ENCODE measurements at regions not wholly inside any gene's neighbourhood (a gene's known extent, or its start where the extent isn't known, plus 50 kb on each side); places are given as distances from the start of the nearest gene placed in this dataset.
"Not testable (repeated sequence)": the region's sequence is repeated elsewhere in the genome, so short reads cannot be mapped to it uniquely, and the experiment has no call there.

DNA sequence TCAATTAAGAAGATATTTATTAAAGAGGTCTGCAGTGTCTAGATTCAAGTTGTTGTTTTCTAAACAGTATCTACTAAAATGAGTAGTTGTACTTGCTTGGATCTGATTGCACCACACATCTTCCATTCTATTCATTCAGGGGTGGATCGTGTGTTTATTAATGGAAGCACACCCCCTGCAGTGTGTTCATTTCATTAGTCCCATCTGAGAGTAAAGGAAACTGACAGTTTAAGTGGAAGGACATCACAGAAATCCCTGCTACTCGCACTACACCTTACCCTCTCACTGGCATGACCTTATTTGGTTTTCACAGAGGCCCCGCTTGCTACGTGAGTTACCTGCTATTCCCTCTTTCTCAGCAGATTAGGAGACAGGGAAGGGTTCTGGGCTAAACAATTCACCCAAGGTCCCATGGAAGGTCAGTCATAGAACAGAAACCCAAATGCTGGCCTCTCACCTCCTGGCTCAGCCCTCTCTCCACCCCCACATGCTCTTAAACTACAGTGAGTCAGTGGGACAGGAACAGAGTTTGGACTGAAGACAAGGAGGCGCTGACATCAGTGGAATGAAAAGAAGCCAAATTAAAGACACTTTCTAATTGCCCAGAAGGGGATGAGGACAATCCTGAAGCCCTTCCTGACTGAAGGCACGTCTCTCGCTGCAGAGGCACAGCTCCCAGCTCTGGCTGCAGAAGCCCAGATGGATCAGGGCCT is 369.2 kb upstream of the NRP1 start:
- DNase-seq (ENCODE audit: low read depth), result peak; percentile 40

DNA sequence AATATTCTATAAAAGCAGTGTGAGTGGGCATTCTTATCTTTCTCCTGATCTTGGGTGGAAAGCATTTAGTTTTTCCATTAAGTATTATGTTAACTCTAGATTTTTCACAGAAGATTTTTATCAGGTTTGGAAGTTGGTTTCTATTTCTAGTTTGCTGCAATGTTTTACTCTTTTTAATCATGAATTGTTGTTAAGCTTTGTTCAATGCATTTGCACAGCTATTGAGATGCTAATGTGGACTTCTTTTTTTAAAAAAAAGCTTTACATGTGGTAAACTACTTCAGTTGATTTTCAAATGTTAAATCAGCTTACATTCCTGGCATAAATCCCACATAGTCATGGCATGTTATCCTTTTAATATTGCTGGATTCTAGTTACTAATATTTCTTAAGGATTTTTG is 363.6 kb upstream of the NRP1 start:
- no peak for DNase-seq (ENCODE audit: low read depth)

DNA sequence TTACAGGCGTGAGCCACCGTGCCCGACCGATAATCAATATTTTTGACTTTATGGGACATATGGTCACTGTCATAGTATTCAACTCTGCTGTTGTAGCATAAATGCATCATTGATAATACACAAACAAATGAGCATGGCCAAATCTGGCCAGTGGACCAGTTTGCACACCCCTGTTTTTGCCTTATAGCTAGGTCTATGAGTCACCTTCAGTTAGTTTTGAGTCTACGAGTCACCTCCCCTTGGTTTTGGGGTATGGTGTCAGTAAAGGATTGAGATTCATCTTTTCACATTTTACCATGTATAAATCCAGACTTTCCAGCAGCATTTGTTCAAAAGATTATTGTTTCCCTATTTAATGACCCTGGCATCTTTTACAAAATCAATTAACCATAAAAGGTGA is 362.5 kb upstream of the NRP1 start:
- no peak for DNase-seq (ENCODE audit: low read depth)

DNA sequence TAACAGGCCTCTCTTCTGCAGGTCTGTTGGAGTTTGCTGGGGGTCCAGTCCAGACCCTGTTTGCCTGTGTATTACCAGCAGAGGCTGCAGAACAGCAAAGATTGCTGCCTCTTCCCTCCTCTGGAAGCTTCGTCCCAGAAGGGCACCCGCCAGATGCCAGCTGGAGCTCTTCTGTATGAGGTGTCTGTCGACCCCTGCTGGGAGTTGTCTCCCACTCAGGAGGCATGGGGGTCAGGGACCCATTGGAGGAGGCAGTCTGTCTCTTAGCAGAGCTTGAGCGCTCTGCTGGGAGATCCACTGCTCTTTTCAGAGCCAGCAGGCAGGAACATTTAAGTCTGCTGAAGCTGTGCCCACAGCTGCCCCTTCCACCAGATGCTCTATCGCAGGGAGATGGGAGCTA is 361.1 kb upstream of the NRP1 start:
- no peak for DNase-seq (ENCODE audit: low read depth)

DNA sequence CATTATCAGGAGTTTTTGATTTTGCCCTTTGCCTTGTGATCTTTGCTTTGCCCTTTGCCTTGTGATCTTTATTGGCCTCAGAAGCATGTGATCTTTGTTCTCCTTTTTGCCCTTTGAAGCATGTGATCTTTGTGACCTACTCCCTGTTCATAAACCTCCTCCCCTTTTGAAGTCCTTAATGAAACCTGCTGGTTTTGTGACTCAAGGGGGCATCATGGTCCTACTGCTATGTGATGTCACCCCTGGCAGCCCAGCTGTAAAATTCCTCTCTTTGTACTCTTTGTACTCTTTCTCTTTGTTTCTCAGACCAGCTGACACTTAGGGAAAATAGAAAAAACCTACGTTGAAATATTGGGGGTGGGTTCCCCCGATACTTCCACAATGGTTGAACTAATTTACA is 356.1 kb upstream of the NRP1 start:
- not testable (repeated sequence) for DNase-seq (ENCODE audit: low read depth)

DNA sequence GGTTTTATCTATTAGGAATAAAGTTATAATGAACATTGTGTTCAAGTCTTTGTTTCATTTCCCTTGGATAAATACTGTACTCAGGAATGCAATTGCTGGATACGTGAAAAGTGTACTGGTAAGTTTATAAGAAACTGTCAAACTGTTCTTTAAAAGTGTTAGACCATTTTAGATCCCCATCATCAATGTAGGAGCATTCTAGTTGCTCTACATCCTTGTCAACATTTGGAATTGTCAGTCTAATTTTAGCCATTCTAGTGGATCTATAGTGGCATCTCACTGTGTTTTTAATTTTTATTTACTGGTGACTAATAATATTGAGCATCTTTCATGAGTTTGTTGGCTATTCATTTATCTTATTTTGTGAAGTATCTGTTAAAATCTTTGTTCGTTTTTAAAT is 354.0 kb upstream of the NRP1 start:
- DNase-seq (ENCODE audit: low read depth), result no peak

DNA sequence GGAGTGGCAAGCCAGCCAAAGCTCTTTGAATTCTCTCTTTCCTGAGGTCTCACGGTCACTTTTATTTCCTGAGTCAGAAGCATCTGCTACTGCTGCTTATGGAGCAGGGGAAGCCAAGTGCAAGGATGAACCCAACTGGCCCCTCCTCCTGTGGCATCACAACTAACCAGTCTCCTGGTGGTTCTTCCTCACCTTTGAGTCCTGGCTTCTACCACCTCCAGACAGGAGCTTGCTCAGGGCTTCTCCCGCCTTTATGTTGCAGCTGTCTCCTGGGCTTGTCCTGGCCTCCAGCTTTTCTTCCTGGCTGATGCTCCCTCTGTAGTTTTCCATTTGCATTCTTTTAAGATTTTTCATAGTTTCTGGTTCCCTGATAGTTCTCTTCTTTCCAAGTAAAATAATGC is 349.7 kb upstream of the NRP1 start:
- no peak for DNase-seq (ENCODE audit: low read depth)

DNA sequence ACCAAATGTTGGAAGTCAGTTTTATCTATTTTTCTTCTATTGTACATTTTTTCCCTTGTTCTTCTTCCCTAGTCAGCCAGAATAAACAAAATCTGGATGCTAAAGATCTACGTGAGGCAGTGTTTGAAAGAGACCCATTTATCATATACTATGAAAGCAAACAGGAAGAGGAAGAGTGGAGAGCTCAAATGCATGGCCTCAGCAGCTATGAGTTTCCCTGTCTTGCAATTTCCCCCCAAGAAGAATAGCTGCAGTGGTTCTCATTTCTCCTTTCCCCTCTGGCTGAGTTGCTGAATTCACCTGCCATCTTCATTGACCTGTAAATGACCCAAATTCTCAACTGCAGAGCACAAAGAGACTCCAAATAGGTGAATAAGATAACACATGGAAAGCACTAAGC is 347.1 kb upstream of the NRP1 start:
- DNase-seq (ENCODE audit: low read depth), result no peak

DNA sequence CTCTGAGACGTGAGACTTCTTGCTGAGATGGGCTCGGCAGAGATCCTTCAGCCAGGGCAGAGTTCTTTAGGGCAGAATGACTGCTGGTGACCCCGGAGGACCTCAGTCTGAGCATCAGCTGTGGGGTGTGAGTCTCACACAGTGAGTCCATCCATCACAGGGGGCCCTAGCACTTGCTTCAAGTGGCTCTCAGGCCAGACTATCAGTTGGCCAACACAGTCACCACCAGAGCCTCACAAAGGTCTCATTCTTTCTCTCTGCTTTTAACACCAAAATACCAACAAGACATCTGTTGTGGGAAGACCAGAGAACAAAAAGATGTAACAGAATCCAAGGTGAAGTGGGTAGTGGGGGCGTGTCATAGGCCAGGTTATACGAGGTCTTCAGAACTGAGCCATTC is 345.6 kb upstream of the NRP1 start:
- no peak for DNase-seq (ENCODE audit: low read depth)

DNA sequence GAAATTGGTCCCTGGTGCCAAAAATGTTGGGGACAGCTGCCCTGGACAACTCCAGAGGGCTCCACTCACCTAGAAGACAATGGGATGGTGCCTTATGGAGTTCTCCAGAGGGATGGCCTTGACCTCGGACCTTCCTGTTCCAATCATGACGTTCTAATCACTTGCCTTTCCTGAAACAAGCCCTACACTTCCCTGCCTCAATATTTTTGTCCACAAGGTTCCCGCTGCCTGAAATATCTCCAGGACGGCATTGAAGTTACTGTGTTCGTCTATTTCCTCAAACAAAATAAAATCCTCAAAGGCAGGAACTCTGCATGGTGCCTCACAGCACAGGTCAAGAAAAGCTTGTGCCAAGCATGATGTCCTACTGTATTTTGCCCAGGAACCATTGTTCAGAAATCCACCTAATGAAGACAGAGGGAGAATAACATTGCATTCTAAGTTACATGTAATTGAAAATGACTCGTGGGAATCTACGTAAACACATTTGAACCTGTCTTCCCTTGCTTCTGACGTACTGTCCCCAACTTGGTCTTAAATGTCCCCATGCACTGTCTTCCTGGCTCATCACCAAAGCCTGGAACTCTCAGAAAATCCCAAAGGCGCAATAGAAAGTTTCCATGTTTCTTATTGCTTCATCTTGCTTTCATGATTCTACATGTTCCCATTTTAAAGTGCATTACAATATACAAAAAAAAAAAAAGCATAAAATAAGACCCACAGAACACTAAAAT is 342.3 kb upstream of the NRP1 start:
- no peak for DNase-seq (ENCODE audit: low read depth)

DNA sequence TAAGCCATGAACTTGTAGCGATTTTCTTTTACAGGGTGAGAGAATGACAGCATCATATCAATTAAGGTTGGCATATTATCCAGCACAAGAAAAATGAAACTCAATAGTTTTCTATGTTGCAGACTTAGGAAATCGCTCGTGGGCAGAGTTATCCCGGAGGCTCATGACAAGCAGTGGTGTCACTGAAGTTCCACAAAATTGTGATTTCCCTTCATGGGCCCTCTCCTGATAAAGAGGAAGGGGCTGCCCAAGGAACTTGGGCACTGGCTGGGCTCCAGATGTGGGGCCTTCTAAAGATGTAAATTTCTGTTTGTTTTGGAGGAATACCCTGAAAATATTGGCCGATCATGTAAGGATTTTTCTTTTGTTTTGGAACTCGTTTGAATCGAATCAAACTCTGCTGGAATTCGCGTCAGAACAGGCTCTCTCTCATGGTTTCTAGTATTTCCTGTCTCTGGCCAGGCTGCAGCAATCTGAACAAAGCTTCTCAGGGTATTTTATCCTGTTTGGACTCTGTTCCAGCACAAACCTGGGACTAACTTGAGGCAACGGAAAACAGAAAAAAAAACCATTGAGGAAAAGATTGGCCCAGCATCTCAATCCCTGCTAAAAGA is 340.6 kb upstream of the NRP1 start:
- DNase-seq (ENCODE audit: low read depth), result peak; percentile 34

DNA sequence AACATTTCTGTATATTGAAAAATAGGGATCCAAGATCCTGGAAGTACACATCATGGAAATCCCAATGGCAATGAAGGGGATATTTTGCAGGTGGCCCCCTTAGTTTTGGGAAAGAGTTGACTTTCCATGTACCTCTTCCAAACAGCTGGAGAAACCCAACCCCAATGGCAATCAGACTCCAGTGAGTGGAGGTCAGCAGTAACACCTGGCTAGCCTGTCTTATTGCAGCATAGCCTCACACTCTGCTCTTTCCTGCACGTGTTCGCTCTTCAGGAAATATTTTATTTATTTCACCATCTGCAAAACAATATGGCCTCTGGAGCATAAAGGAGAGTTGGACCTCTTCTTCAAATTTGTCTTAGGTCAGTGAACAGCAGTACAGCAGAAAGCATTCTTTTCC is 340.0 kb upstream of the NRP1 start:
- no peak for DNase-seq (ENCODE audit: low read depth)

DNA sequence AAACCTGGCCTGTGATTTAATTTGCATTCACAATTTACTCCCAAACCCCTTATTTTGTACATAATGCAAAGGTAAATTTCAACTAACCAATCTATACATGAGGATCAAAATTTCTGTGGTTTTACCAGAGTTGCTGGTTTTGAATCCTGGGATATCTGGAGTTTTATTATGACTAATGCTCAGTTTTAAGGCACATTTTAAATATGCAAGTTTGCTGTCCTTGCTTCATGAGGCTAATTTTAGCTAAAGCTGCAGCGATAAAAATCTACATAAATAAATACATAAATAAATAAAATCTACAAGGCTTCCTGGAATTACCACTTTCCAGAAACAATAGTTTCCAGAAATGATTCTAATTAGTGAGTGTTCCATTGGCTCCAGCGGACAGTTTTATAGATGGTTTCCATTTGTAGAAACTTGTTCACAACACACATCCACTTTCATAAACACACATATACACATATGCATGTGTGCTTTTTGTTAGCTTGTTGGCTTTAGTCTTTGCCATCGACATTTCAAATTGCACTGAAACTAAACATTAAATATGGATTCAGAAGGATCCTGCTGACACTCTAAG is 339.5 kb upstream of the NRP1 start:
- DNase-seq (ENCODE audit: low read depth), result no peak

DNA sequence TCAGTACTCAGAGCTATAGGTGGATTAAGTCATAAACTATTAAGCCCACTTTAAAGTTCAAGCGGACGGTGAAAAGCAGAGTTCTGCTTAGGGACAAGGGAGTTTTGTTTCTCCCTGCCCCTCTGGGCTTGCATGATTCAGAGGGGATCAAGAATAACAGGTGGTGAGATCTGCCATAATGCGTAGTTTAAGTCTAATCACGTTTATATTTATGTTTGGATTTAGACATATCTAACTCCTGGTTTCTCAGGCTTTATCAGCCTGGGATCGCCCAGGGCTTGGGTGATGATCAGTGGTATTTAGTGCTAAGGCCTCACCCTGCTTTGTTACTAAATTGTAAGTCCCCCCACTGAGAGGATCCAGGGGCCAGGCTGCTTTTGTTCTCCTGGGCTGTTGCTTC is 335.4 kb upstream of the NRP1 start:
- no peak for DNase-seq (ENCODE audit: low read depth)

DNA sequence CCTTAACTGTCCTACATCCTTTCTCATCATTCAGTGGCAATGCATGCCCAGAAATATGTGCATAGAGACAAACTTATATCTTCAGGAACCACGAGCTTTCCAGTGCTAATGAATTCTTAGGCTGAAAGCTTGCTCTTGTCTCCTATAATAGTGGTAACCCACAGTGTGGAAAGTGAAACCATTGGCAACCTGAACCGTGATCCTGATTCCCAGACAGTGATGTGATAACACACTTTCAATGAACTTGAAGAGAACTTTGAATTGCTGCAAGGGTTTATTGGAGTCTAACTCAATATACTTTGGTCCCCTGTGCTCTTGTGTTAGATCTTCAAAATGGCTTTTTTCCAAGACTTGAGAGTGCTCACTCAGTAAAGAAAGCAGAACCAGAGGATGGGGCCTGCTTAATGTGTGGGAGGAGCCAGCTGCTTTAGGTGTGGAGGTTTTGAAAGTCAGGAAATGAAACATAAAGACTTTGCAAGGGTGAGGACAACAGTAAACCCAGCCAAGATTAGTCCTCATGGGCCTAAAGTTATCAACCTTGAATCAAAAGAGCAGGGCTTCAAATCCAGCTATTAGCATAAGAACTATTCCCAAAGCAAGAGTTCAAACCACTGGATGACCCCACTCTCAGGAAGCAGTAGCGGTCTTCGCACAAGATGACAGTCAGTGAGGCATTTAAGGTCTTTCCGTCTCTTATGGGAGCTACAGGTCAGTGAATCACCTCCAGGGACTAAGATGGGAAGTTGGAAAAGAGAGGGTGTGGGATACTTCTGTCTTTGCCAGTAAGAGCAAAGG is 332.4 kb upstream of the NRP1 start:
- peak; percentile 31 for DNase-seq (ENCODE audit: low read depth)

DNA sequence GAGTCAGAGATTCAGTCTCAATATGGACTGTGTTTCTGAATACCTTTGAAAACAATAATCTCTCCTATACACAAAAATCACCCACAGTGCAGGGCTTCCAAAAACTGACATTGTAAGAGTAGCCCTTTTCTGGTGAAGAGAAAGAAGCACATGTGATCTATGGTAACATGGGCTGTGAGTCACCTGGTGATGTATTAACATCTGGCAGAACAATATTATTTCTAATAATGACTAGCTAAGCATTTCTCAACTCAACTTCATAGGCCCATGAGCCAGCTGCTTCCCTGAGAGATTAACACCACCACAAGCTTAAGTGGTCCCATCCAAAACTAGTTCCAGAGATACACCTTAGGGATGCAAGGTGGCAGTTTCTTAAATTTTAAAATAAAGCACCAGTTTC is 331.0 kb upstream of the NRP1 start:
- DNase-seq (ENCODE audit: low read depth), result peak; percentile 59

DNA sequence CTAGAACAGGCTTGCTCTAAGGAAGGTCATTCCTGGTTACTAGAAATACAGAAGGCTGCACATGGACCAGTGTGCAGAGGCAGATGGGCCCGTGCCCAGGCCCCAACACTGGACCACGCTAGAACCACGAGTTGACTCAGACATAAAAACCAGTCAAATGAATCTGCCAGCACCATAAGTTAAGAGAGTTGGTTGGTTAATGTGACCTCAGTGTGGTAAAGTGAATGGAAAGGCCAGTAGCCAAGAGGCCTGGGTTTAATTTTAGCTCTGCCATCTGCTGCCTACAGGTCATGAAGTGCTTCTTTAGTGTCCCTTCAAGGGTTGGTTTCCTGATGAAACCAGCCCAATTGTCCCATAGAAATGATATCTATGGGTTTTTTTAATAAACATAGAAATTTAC is 329.6 kb upstream of the NRP1 start:
- DNase-seq (ENCODE audit: low read depth), result no peak

DNA sequence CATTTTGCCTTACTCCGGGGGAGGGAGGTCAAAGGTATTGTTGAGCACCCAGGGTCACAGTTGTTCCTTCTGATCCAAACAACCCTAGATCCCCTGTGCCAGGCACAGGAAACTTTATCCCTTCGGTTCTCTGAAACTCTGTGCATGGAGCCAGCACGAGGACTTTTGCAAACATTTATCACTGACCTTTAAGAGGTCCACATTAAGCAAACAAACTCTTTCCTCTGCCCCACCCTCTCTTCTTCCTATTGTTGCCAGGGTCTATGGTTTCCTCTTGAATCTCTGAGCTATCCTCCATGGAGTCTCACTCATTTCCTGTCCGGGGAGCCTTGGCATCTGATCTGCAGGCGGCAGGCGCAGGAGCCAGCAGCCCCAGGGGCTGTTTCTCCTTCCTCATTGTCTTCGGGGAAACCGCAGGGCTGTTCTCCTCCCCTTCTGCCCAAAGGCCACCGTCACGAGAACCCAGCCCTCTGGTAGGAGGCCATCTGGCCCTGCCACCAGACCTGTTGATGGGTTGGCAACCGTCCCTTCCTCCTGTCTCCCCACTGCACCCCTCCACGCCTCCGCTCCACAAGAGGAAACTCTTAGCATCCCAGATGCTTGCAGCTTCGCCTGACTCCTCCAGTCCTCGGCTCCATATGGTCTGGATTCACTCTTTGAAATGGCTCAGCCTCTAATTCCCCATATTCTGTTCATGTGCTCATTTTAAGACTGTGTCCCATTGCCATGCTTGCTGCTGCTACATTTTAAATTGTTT is 327.3 kb upstream of the NRP1 start:
- peak; percentile 36 for DNase-seq (ENCODE audit: low read depth)

DNA sequence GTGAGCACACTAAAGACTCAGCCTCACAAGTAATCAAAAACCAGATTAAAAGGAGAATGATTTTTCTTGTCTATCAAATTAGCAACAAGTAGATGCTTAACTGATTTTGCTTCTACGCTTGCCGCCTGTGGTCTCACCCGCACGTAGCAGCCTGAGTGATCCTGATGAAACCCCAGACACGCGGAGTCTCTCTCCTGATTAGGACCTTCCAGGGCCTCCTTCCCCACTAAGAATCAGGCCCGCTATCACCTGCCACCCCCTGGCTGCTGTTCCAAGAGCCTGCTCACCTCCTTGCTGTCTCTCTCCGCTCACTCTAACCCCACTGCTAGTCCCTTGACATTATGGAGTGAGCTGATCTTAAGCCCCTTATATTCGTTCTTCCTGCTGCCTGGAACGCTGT is 325.9 kb upstream of the NRP1 start:
- no peak for DNase-seq (ENCODE audit: low read depth)

DNA sequence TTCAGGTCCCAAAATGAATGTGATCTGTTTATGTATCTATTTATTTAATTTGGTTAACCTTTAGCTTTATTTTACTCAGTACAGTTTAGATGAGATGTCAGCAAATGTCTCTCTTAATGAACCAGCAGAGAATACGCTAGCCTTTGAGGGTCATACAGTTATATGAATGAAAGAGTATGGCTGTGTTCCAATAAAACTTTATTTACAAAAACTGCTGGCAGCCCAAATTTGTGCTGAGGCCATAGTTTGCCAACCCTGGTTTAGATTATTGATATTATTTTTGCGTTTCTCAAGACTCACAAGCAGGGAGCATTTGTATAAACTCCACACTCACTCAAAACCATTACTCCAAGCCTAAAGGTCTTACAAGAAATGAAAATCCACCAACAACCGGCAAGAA is 323.4 kb upstream of the NRP1 start:
- DNase-seq (ENCODE audit: low read depth), result no peak

DNA sequence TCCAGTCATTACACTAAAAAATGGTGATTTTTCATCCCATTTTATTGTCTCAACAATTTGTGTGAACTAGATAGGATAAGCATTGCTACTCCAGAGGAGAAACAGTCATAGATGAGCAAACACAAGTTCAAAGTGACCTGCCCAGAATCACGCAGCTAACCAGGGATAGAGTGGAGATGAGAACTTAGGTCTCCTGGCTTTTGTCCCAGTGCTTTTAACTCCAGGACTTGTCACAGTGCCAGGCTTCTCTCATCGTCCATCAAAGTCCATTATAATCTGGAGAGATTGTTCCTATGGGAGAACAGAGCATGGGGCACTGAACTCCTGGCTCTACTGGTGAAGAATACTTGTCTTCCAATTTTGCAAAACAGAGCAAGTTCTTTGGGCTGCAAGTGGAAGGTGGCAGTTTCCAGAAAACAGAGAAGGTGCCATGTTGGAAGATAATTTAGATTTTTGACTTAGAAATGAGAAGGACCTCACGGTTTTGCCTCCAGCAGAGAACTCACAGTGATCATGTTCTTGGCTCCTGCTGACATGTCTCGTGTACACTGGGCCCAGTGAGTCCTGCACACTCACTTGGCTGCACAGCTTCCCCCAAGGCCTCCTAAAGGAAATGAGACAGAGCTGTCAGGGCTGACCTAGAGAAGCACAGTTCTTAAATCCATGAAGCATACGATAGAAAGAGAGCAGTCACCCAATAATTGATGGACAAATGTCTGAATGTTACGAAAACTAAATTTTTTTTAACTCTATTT is 322.9 kb upstream of the NRP1 start:
- DNase-seq (ENCODE audit: low read depth), result peak; percentile 22
